ENCODE measurements at regions not wholly inside any gene's neighbourhood (a gene's known extent, or its start where the extent isn't known, plus 50 kb on each side); places are given as distances from the start of the nearest gene placed in this dataset.

DNA sequence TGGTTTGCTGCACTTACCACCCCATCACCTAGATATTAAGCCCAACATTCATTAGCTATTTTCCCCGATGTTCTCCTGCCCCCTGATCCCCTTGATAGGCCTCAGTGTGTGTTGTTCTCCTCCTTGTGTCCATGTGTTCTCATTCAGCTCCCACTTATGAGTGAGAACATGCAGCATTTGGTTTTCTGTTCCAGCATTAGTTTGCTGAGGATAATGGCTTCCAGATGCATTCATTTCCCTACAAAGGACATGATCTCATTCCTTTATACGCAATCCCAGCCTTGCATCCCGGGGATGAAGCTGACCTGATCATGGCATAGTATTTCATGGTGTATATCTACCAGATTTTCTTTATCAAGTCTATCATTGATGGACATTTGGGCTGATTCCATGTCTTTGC, 99.0 kb upstream of the DCAF12L2 start:
- TF ChIP-seq ZNF701 (tag by site-specific recombination; IDR thresholded peaks at IDR 0.05) (no peak), ZNF155 (tag by site-specific recombination; IDR thresholded peaks at IDR 0.05) (no peak), ZNF596 (tag by site-specific recombination; IDR thresholded peaks at IDR 0.05) (no peak), ZNF121 (tag by site-specific recombination; IDR thresholded peaks at IDR 0.05) (no peak), ZNF175 (tag by site-specific recombination; IDR thresholded peaks at IDR 0.05) (no peak), ZNF660 (tag by site-specific recombination; IDR thresholded peaks at IDR 0.05) (no peak)
- TF ChIP-seq, protein P1, sequence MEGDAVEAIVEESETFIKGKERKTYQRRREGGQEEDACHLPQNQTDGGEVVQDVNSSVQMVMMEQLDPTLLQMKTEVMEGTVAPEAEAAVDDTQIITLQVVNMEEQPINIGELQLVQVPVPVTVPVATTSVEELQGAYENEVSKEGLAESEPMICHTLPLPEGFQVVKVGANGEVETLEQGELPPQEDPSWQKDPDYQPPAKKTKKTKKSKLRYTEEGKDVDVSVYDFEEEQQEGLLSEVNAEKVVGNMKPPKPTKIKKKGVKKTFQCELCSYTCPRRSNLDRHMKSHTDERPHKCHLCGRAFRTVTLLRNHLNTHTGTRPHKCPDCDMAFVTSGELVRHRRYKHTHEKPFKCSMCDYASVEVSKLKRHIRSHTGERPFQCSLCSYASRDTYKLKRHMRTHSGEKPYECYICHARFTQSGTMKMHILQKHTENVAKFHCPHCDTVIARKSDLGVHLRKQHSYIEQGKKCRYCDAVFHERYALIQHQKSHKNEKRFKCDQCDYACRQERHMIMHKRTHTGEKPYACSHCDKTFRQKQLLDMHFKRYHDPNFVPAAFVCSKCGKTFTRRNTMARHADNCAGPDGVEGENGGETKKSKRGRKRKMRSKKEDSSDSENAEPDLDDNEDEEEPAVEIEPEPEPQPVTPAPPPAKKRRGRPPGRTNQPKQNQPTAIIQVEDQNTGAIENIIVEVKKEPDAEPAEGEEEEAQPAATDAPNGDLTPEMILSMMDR (tag by site-specific recombination; IDR thresholded peaks at IDR 0.05) = no peak
- TF ChIP-seq, protein P2, sequence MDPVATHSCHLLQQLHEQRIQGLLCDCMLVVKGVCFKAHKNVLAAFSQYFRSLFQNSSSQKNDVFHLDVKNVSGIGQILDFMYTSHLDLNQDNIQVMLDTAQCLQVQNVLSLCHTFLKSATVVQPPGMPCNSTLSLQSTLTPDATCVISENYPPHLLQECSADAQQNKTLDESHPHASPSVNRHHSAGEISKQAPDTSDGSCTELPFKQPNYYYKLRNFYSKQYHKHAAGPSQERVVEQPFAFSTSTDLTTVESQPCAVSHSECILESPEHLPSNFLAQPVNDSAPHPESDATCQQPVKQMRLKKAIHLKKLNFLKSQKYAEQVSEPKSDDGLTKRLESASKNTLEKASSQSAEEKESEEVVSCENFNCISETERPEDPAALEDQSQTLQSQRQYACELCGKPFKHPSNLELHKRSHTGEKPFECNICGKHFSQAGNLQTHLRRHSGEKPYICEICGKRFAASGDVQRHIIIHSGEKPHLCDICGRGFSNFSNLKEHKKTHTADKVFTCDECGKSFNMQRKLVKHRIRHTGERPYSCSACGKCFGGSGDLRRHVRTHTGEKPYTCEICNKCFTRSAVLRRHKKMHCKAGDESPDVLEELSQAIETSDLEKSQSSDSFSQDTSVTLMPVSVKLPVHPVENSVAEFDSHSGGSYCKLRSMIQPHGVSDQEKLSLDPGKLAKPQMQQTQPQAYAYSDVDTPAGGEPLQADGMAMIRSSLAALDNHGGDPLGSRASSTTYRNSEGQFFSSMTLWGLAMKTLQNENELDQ (tag by site-specific recombination; IDR thresholded peaks at IDR 0.05; ENCODE audit: low read depth) = no peak
- TF ChIP-seq, protein P3, sequence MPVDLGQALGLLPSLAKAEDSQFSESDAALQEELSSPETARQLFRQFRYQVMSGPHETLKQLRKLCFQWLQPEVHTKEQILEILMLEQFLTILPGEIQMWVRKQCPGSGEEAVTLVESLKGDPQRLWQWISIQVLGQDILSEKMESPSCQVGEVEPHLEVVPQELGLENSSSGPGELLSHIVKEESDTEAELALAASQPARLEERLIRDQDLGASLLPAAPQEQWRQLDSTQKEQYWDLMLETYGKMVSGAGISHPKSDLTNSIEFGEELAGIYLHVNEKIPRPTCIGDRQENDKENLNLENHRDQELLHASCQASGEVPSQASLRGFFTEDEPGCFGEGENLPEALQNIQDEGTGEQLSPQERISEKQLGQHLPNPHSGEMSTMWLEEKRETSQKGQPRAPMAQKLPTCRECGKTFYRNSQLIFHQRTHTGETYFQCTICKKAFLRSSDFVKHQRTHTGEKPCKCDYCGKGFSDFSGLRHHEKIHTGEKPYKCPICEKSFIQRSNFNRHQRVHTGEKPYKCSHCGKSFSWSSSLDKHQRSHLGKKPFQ (tag by site-specific recombination; IDR thresholded peaks at IDR 0.05) = no peak
